DLD1 (cell line): ENCODE measurements at regions not wholly inside any gene's neighbourhood (a gene's known extent, or its start where the extent isn't known, plus 50 kb on each side); places are given as distances from the start of the nearest gene placed in this dataset.

ENCODE experiments used
- in situ Hi-C: cut with HindIII; loops from 2 replicates; pipeline ENCODE4 v1.10.0; 2017; ENCODE audit warnings: low sequenced_read_pairs

GRCh38 chr5:89948977-89949376 is 460.6 kb downstream of the CETN3 start:
- in situ Hi-C loops, result no loop called here

GRCh38 chr5:89946916-89947315 is 462.6 kb downstream of the CETN3 start:
- in situ Hi-C loops, result no loop called here

DNA sequence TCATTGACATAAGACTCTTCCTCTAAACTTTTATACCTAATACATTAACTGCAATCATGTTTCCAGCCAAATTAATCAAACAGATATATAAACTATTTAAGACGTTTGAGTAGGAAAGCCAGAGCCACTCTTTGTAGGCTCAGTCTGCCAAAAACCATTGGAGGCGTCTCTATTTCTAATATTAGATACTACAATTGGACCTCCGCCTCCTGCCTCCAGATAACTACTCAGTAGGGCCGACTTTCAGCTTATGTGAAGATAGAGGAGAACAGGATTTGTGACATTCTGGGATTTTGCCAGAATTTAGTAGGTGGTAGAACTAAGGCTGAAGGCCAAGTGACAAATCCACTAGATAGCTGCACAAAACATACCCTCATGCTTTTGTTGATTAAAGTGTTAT is 463.0 kb downstream of the CETN3 start:
- in situ Hi-C loops, result no loop called here

DNA sequence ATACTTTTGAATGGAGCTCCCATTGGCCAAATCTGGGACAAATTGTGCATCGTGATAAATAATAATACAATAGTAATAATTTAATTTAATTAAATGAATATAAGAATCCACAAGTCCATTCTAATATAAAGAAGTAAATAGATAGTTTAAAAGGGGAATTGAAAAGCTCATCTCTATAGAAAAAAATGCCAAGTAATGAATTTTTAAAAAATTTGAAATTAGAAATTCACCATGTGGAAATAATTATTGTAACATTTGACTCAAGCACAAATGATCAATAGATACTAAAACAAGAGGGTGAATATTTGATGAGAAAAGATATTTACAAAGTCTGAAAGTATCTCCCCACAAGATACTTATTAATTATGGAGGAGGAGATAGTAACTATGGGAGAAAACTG is 467.4 kb downstream of the CETN3 start:
- in situ Hi-C loops, result no loop called here

DNA sequence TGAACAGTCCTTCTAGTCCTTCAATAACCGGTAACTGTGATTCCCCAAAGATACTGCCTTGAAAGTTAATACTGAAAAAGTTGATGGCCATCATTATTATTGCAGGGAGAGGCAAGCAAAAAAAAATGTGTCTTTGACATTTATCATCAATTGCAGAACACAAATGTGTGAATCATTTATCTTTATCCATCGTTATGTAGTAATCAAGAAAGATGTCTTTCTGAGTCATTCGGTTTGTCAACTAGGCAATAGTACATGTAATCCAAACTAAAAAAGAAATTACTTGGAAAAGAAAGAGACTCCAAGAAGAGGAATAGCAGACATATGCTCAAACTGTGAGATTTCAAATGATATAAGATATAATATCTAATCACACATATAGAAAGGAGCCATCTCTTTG is 473.0 kb downstream of the CETN3 start:
- in situ Hi-C loops, result no loop called here

DNA sequence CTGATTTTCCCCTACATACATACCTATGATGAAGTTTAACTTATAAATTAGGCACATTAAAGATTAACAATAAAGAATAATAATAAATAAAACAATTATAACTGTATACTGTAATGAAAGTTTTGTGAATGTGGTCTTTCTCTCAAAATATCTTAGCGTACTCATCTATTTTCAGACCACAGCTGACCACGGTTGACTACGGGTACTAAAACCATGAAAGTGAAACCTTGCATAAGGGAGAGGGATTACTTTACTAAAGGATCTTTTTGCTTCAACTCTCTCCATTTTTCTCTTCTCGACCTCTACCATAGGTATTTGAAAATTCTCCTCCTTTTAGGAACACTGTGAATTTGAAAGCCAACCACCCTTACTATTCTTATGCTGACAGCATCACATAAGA is 475.5 kb downstream of the CETN3 start:
- in situ Hi-C loops, result no loop called here

DNA sequence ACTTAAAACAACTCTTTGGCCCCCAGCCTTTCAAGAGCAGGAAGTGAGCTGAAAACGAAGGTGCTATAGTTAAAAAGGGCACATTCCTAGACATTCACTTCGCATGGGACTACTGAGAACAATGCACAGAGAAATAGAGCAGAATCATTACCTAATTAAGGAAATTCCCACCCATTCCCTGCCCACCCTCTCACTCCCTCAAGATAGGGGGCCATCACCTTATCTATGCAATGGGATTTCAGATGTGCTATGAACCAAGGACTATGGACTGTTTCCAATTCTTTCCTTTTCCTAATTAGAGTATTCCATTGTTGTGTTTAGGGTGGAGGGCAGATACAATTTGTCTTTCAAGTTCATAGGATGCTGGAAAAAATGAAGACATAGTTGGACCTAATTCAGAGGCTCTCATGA is 476.8 kb downstream of the CETN3 start:
- in situ Hi-C loops, result no loop called here

DNA sequence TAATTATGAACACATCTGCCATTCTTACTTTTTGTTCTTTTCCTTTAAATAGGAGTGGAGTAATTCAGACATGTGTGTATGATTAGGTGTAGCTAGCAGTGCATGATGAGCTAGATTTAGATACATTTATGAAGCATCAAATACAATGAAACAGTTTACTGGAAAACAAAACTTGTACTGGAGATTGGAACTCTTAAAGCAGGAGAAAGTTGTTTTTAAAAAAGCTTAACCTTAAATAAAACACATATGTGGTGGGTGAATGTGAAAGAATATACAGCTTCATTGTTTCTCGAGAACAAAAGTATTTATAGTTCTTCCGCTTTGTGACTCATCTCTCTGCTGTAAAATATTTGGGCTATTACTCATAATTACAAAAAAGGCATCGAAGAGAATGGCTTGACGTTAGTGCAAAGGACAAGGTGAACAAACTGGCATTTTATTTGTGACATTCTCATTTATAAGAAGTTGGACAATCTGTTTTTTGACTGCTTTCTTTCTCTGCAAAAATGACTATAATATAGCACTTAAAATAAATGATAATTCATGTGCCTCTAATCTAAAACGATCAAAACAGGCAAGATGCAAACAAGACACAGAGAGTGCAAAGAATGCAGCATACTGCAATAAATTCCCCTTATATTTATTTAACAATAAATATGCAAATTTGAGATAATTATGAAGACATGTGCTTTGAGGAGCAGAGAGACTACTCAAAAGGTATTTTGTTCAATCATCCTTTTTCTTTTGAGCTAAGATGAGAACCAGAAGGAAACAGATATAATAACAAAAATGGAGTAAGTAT is 478.8 kb downstream of the CETN3 start:
- in situ Hi-C loops, result no loop called here

GRCh38 chr5:89929834-89930233 is 479.7 kb downstream of the CETN3 start:
- in situ Hi-C loops, result no loop called here

- in situ Hi-C loops, result no loop called here
Measured at GRCh38 chr5:89929173-89929572, 480.4 kb downstream of the CETN3 start.

DNA sequence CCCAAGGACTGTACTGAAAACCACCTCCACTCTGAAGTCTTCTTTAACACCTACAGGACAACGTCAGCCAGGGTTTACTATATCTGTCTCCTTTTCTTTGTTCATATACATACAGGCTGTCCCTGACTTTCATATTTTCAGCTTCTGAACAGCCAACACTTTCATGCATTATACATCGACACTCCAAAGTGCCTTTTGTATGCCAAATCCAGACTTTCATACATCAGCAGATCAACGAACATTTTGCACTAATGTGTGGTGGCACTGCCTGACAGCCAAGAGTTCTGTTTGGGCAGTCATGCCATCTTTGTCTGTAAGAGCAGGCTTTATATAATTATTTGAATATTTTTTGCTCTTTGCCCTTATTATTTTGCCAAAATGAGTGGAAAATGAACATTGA is 487.4 kb downstream of the CETN3 start:
- in situ Hi-C loops, result no loop called here

DNA sequence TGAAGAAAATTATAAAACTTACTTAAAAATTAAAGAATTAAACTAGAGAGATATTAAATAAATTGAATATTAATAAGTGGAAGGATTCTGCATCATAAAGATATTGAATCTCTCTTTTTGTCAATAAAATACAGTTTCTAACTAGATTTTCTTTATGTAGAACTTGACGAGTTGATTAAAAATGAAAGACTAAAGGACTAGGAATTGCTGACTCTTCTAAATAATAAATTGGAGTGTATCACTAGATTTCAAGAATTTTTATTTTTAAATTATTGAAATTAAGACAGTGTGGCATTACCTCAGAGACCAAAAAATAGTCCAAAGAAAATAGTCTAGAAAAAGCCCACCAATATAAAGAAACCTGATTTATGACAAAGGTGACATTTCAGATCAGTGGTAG is 492.4 kb downstream of the CETN3 start:
- in situ Hi-C loops, result no loop called here

DNA sequence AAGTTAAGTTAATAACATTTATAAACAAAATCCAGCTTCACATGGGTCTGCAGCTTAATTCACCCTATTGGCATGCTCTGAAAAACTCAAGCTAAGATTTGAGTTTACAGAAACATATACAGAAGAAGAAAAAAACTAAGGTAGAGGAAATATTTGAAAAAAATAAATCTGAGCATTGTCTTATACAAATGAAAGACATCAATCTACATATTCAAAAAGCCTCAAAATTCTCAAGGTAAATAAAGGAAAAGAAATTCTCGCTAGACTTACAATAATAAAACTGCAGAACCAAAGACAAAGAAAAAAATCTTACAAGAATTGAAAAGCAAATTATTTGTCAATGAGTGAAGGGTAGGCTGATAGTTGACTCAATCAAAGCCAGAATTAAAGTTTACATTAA is 493.4 kb downstream of the CETN3 start:
- in situ Hi-C loops, result no loop called here

DNA sequence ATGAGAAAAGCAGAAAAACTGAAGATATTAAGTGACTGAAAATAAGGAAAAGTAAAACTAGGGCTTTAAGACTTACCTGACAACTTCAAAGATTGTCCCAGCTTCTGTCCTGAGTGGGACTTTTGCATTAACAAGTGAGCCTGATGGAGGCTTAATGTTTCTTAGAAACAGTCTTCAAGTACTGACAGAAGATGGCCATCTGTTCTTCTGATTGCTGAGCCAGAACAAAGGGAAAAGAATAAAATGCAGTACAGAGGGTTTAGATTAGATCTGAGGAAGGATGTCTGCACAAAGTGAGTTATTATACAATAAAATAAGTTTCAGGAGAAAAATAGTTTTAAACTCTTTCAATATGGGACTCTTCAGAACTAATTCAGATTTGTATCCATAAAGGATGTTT is 500.7 kb downstream of the CETN3 start:
- in situ Hi-C loops, result no loop called here

DNA sequence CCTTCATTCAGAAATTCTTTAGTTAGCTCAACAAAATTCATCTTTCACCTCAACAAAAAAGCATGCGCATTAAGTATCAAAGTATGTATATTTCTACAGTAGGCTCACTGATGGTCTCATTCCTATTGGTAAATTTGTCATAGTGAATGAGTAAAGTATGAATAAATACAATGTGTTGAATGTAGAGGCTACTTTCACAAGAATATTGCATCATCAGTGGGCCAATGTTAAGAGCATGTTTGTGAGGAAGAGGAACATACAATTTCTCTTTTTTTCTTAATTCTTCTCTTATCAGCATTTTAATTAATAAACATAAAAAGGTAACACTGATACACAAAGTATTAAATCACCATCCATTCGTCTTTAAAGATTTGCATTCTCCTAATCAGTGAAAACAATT is 505.1 kb downstream of the CETN3 start:
- in situ Hi-C loops, result no loop called here

DNA sequence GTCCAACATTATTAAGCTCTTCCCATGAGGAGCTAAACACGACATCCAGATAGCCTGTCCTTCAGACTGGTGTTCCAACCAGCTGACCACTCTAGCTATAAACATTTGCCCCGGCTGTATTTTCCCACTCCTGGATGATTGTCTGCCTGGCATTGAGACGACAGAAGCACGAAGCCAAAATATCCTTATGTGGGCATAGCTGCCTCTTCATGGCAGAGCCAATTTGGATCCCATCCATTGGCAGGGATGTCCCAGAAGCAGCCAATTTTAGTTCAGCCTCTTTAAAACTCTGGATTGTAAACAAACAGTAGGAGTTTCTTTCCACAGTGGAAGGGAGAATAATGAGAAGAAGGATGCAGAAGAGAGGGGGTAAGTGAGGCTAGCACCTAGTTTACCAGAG is 507.6 kb downstream of the CETN3 start:
- in situ Hi-C loops, result no loop called here

DNA sequence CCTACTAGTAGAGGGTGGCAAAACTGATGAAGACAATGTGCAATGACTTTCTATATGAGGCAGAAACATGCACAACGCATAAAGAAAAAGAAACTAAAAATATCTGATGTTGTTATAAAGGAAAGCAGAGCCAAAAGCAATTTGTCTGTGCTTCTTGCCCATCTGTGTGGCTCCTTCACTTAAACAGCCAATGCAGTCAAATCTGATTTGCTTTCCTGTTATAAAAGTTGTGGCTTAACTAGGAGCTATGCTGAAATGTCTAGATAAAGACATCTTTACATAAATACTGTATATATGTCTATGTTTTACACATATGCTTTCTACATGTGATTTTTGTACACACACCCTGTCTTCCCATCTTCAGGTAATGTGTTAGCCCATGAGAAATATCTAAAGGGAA is 508.2 kb downstream of the CETN3 start:
- in situ Hi-C loops, result no loop called here

- in situ Hi-C loops, result no loop called here
Measured at GRCh38 chr5:89900346-89900745, 509.2 kb downstream of the CETN3 start.

DNA sequence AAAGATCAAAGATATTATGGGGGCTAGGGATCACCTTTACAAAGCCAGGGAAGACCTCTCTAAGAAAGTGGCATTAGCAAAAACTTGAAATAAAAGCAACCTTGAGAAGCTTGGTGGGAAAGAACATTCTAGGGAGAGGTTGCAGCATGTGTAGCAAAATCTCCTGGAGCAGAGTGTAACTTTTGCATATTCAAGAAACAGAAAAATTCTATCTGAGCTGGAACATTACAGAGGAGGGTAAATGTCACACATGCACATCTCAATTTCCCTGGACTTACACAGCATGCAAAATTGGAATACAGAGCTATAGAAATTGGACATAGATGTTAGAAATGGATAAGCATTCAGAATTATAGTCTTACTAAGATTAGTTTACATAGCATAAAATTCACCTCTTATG is 510.0 kb downstream of the CETN3 start:
- in situ Hi-C loops, result no loop called here

DNA sequence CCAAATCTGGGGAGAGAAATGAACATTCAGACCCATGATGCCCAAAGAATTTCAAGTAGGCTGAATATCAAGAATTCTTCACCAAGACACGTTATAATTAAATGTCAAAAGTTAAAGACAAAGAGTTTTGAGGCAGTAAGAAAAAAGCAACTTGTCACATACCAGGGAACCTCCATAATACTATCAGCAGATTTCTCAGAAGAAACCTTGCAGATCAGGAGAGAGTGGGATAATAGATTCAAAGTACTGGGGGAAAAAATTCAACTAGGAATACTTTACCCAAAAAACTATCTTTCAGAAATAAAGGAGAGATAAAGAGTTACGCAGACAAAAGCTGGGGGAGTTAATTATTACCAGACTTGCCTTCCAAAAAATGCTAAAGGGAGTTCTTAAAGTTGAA is 516.0 kb downstream of the CETN3 start:
- in situ Hi-C loops, result no loop called here

GRCh38 chr5:89885670-89886069 is 523.9 kb downstream of the CETN3 start:
- in situ Hi-C loops, result no loop called here

- in situ Hi-C loops, result no loop called here
Measured at GRCh38 chr5:89883967-89884366, 525.6 kb downstream of the CETN3 start.
